ENCODE measurements at regions not wholly inside any gene's neighbourhood (a gene's known extent, or its start where the extent isn't known, plus 50 kb on each side); places are given as distances from the start of the nearest gene placed in this dataset.

DNA sequence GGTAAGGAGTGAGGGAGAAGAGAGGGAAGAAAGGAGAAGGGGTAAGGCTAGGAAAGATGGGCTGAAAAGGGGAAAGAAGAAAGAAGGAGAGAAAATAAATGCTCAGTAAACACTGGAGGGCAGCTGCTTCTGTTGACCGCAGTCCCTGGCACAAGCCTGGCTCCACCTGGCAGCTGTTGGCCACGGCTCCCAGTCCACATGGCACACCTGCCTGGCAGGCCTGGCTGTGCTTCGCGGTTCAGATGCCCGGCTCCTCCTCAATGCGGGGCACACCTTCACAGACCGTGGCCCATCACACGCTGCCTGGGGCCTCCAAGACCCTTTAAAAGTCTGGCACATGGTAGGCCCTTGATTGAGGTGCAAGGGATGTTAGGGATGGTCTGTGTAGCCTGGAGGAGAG, 516.8 kb upstream of the PROK2 start:
- Histone ChIP-seq H2AFZ (ENCODE audit: low read depth) (no peak overlapping the region), H3K79me2 (ENCODE audit: insufficient read depth, low read depth) (no peaks in the 10 kb centered on the region), H3K27ac (no peak overlapping the region), H3K36me3 (ENCODE audit: insufficient read depth) (no peaks in the 10 kb centered on the region), H3K4me1 (ENCODE audit: low read depth, poor library complexity, severe bottlenecking) (no peaks in the 10 kb centered on the region), H3K4me2 (no peak overlapping the region), H4K20me1 (ENCODE audit: insufficient read depth) (no peaks in the 10 kb centered on the region), H3K4me3 (IDR thresholded peaks at IDR 0.05; ENCODE audit: insufficient read depth, low read depth, low read length) (no peak overlapping the region), H3K9ac (no peak overlapping the region), H3K27me3 (ENCODE audit: insufficient read depth, low read depth) (no peaks in the 10 kb centered on the region)
- TF ChIP-seq, protein P1, sequence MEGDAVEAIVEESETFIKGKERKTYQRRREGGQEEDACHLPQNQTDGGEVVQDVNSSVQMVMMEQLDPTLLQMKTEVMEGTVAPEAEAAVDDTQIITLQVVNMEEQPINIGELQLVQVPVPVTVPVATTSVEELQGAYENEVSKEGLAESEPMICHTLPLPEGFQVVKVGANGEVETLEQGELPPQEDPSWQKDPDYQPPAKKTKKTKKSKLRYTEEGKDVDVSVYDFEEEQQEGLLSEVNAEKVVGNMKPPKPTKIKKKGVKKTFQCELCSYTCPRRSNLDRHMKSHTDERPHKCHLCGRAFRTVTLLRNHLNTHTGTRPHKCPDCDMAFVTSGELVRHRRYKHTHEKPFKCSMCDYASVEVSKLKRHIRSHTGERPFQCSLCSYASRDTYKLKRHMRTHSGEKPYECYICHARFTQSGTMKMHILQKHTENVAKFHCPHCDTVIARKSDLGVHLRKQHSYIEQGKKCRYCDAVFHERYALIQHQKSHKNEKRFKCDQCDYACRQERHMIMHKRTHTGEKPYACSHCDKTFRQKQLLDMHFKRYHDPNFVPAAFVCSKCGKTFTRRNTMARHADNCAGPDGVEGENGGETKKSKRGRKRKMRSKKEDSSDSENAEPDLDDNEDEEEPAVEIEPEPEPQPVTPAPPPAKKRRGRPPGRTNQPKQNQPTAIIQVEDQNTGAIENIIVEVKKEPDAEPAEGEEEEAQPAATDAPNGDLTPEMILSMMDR (conservative IDR thresholded peaks at IDR 0.05; ENCODE audit: low read depth, low read length): no peak

DNA sequence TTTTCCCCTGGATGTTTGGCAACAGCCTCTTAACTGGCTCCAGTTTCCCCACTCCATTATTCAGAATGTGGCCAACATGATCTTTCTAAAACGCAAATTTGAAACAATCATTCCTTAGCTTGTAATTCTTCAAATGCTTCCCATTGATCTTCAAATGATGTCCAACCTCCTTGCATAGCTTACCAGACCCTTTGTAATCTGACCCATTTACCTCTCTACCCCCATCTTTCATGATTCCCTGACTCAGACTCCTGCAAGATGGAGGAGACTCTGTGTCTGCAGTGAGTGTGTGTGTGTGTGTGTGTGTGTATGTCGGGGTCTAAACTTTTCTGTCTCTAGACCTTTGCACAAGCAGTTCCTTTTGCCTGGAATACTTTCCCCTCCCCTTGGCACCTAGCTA, 515.7 kb upstream of the PROK2 start:
- Histone ChIP-seq H3K79me2 (ENCODE audit: insufficient read depth, low read depth) (no peaks in the 10 kb centered on the region), H3K36me3 (ENCODE audit: insufficient read depth) (no peaks in the 10 kb centered on the region), H3K9ac (no peak overlapping the region), H2AFZ (ENCODE audit: low read depth) (no peak overlapping the region), H3K27ac (no peak overlapping the region), H4K20me1 (ENCODE audit: insufficient read depth) (no peaks in the 10 kb centered on the region), H3K4me2 (no peak overlapping the region), H3K27me3 (ENCODE audit: insufficient read depth, low read depth) (no peaks in the 10 kb centered on the region), H3K4me1 (ENCODE audit: low read depth, poor library complexity, severe bottlenecking) (no peaks in the 10 kb centered on the region), H3K4me3 (IDR thresholded peaks at IDR 0.05; ENCODE audit: insufficient read depth, low read depth, low read length) (no peak overlapping the region)
- TF ChIP-seq, protein P1 (conservative IDR thresholded peaks at IDR 0.05; ENCODE audit: low read depth, low read length): no peak

DNA sequence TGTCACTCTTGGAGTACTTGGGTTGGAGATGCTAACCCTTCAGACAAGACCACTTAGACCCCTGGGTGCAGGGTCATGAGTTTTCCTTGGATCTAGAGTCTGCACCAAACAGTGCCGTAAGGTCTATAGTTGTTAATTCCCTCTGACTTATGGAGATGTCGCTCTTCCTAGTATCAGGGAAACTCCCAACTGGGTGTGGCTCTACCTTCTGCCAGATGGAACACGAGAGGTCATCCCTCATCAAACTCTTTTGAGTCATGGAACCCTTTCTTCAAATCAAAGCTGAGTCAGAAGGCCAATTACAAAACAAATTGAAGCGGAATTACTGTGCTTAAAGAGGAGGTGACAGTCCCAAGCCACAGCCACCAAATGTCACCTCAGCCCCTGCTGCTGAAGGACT, 514.9 kb upstream of the PROK2 start:
- Histone ChIP-seq H3K4me2 (no peak overlapping the region), H3K9ac (no peak overlapping the region), H3K4me3 (IDR thresholded peaks at IDR 0.05; ENCODE audit: insufficient read depth, low read depth, low read length) (no peak overlapping the region), H4K20me1 (ENCODE audit: insufficient read depth) (no peaks in the 10 kb centered on the region), H3K79me2 (ENCODE audit: insufficient read depth, low read depth) (no peaks in the 10 kb centered on the region), H3K4me1 (ENCODE audit: low read depth, poor library complexity, severe bottlenecking) (no peaks in the 10 kb centered on the region), H2AFZ (ENCODE audit: low read depth) (no peak overlapping the region), H3K27me3 (ENCODE audit: insufficient read depth, low read depth) (no peaks in the 10 kb centered on the region), H3K36me3 (ENCODE audit: insufficient read depth) (no peaks in the 10 kb centered on the region), H3K27ac (no peak overlapping the region)
- TF ChIP-seq, protein P1 (conservative IDR thresholded peaks at IDR 0.05; ENCODE audit: low read depth, low read length): no peak

DNA sequence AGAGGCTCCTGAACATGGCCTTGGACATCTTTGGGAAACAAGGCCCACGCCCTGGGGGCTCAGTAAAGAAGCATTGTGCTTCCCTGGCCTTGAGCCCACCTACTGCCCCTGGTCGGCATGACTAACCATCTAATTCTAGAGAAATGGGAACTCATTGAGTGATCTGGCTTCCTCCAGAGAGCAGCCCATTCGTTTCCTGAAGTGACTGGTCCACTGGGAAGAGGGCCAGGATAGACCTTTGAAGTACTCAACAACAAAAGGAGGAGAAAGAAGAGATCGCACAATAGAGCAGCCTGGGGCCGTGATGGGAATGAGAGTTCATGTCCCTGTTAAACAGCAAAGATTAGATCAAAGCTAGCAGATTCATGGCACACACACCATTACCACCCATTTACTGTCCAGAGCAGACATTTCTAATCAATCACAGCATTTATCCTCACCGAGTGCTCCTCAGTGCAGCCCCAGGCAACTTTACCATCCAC, 514.4 kb upstream of the PROK2 start:
- Histone ChIP-seq H3K79me2 (ENCODE audit: insufficient read depth, low read depth) (no peaks in the 10 kb centered on the region), H3K4me2 (no peak overlapping the region), H3K27ac (no peak overlapping the region), H3K4me1 (ENCODE audit: low read depth, poor library complexity, severe bottlenecking) (no peaks in the 10 kb centered on the region), H3K27me3 (ENCODE audit: insufficient read depth, low read depth) (no peaks in the 10 kb centered on the region), H4K20me1 (ENCODE audit: insufficient read depth) (no peaks in the 10 kb centered on the region), H3K4me3 (IDR thresholded peaks at IDR 0.05; ENCODE audit: insufficient read depth, low read depth, low read length) (no peak overlapping the region), H2AFZ (ENCODE audit: low read depth) (no peak overlapping the region), H3K9ac (no peak overlapping the region), H3K36me3 (ENCODE audit: insufficient read depth) (no peaks in the 10 kb centered on the region)
- TF ChIP-seq, protein P1 (conservative IDR thresholded peaks at IDR 0.05; ENCODE audit: low read depth, low read length): no peak
